SK-N-SH treated with all-trans-retinoic acid at 6 μM for 48 hours (cell line): ENCODE measurements at regions not wholly inside any gene's neighbourhood (a gene's known extent, or its start where the extent isn't known, plus 50 kb on each side); places are given as distances from the start of the nearest gene placed in this dataset.

ENCODE experiments used
- RARB ChIP-seq: fragments of 250-450 bp; sonication (Bioruptor Pico); IDR thresholded peaks from 2 replicates; pipeline ENCODE4 v1.8.0; 2021; ENCODE audit warnings: mild to moderate bottlenecking, moderate library complexity
- ZFP30 ChIP-seq: fragments of 450-650 bp; formaldehyde crosslinking; IDR thresholded peaks from 2 replicates; pipeline ENCODE4 v1.5.0; 2022; ENCODE audit warnings: mild to moderate bottlenecking, moderate library complexity

- TF ChIP-seq ZFP30 (CRISPR knock-in tag): no peak
- no peak for TF ChIP-seq RARB (CRISPR knock-in tag)
These were observed 139.3 kb upstream of the HES1 start for GRCh38 chr3:193996641-193997089.
